Subcutaneous abdominal adipose tissue (tissue), 5 donors: ENCODE measurements at regions not wholly inside any gene's neighbourhood (a gene's known extent, or its start where the extent isn't known, plus 50 kb on each side); places are given as distances from the start of the nearest gene placed in this dataset.

ENCODE experiments used
- H3K27ac ChIP-seq: one replicate; pipeline ENCODE4 v1.7.0; 2013; ENCODE audit warnings: low read depth, mild to moderate bottlenecking, inconsistent platforms, low read length, moderate library complexity
- H3K27me3 ChIP-seq, 5 donors: one replicate each; pipeline ENCODE4 v1.7.0; 2013; ENCODE audit warnings: low read length in 5 of 5, inconsistent platforms in 1 of 5; ENCODE audit not compliant: control insufficient read depth in 5 of 5, insufficient read depth in 4 of 5
- H3K36me3 ChIP-seq, 5 donors: one replicate each; pipeline ENCODE4 v1.7.0; 2013; ENCODE audit warnings: low read length in 5 of 5; ENCODE audit not compliant: control insufficient read depth in 5 of 5, insufficient read depth in 5 of 5
- H3K4me1 ChIP-seq, 5 donors: one replicate each; pipeline ENCODE4 v1.7.0; 2013; ENCODE audit warnings: low read length in 5 of 5, mild to moderate bottlenecking in 3 of 5, moderate library complexity in 1 of 5; ENCODE audit not compliant: control insufficient read depth in 5 of 5, insufficient read depth in 5 of 5
- H3K4me3 ChIP-seq, 5 donors: one replicate each; pipeline ENCODE4 v1.7.0; 2013; ENCODE audit warnings: low read length in 5 of 5, low read depth in 1 of 5
- H3K9ac ChIP-seq, 5 donors: one replicate each; pipeline ENCODE4 v1.7.0; 2013; ENCODE audit warnings: low read length in 5 of 5, mild to moderate bottlenecking in 4 of 5, moderate library complexity in 3 of 5
- H3K9me3 ChIP-seq, 5 donors: one replicate each; pipeline ENCODE4 v1.7.0; 2013; ENCODE audit warnings: low read length in 5 of 5; ENCODE audit not compliant: control insufficient read depth in 5 of 5
- donor health status: healthy.
- donor health status: healthy.
- donor health status: healthy.
- donor health status: healthy.
- donor health status: healthy.

GRCh38 chr12:25301798-25302197, 51.1 kb upstream of the KRAS start:
- no peak overlapping the region for H3K4me3 ChIP-seq

More at GRCh38 chr12:25301798-25302197, 51.1 kb upstream of the KRAS start:
- no peaks in the 10 kb centered on the region for H3K36me3 ChIP-seq
- no peak overlapping the region for H3K9ac ChIP-seq
- no peaks in the 10 kb centered on the region for H3K9me3 ChIP-seq
- peaks cover 0 to 2% (median 0%) of the 10 kb centered on the region in 5 donors for H3K27me3 ChIP-seq
- no peaks in the 10 kb centered on the region for H3K4me1 ChIP-seq
- no peak overlapping the region for H3K27ac ChIP-seq
